GM06990 (cell line): ENCODE measurements at regions not wholly inside any gene's neighbourhood (a gene's known extent, or its start where the extent isn't known, plus 50 kb on each side); places are given as distances from the start of the nearest gene placed in this dataset.

Source experiments
- DNase-seq: peaks from one replicate; pipeline ENCODE4 v3.0.0-alpha.2; 2011; ENCODE audit not compliant: insufficient read length; ENCODE audit errors: extremely low read depth
- H3K27me3 ChIP-seq: replicated peaks from 2 replicates; pipeline ENCODE4 v1.6.0; 2011; ENCODE audit warnings: low read length; ENCODE audit not compliant: control insufficient read depth, insufficient read depth
- H3K36me3 ChIP-seq: 2 replicates; pipeline ENCODE4 v1.5.1; 2011; ENCODE audit warnings: low read length; ENCODE audit not compliant: control insufficient read depth, insufficient read depth
- H3K4me3 ChIP-seq: replicated peaks from 2 replicates; pipeline ENCODE4 v1.5.1; 2011; ENCODE audit warnings: low read depth, mild to moderate bottlenecking, control low read depth, low read length
- TF ChIP-seq, protein P1 (sequence below): IDR thresholded peaks from 2 replicates; pipeline ENCODE4 v1.5.1; 2011; ENCODE audit warnings: low read length, control low read depth, mild to moderate bottlenecking, inconsistent platforms; ENCODE audit not compliant: insufficient read depth, poor library complexity, severe bottlenecking

DNA sequence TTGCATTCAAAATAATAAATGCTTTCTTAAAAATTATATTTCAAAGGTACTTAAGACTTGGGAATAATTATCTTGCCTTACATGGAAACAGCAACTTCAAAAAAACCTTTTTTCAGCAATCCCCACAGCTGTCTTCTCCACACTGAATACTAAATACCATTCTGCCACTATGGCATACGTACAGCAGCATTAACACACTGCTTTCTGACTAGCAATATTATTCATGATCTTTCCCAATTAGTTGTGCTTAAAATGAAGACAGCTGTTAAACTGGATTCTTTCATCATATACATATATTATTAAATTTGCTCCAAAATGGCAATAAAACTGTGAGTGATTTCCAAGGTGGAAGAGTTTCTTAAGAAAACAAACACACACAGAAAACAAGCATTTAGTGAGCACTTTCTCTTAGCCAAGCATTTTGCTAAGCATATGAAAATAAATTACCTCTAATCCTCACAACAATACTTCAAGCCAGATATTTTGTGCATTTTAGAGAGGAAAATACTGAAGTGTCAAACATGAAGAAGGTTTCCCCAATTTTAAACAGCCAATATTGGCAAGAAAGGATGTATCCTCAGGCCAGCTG is 609.5 kb downstream of the SLITRK1 start:
- no peak overlapping the region for H3K4me3 ChIP-seq
- TF ChIP-seq, protein P1, sequence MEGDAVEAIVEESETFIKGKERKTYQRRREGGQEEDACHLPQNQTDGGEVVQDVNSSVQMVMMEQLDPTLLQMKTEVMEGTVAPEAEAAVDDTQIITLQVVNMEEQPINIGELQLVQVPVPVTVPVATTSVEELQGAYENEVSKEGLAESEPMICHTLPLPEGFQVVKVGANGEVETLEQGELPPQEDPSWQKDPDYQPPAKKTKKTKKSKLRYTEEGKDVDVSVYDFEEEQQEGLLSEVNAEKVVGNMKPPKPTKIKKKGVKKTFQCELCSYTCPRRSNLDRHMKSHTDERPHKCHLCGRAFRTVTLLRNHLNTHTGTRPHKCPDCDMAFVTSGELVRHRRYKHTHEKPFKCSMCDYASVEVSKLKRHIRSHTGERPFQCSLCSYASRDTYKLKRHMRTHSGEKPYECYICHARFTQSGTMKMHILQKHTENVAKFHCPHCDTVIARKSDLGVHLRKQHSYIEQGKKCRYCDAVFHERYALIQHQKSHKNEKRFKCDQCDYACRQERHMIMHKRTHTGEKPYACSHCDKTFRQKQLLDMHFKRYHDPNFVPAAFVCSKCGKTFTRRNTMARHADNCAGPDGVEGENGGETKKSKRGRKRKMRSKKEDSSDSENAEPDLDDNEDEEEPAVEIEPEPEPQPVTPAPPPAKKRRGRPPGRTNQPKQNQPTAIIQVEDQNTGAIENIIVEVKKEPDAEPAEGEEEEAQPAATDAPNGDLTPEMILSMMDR: no peak
- H3K36me3 ChIP-seq: no peaks in the 10 kb centered on the region
- DNase-seq: no peak
- H3K27me3 ChIP-seq: no peaks in the 10 kb centered on the region

DNA sequence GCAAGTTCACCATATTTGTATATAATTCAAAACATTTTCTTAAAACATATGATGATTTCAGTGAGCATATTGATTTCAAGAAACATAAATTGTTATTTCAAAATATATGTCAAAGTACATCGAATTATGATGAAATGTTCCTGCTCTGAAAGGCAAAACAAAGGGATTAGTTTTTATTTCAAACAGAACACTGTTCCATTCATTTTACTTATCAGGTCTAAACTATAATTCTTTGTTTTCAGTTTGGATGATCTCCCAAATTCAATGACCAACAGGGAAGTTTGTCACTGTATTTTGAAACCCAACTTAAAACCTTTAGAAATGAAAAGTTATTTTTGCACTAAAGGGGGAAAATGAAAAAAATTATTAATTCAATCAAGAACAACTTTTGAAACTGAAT is 610.2 kb downstream of the SLITRK1 start:
- Histone ChIP-seq H3K36me3 (no peaks in the 10 kb centered on the region), H3K4me3 (no peak overlapping the region), H3K27me3 (no peaks in the 10 kb centered on the region)
- no peak for DNase-seq
- TF ChIP-seq, protein P1: no peak

DNA sequence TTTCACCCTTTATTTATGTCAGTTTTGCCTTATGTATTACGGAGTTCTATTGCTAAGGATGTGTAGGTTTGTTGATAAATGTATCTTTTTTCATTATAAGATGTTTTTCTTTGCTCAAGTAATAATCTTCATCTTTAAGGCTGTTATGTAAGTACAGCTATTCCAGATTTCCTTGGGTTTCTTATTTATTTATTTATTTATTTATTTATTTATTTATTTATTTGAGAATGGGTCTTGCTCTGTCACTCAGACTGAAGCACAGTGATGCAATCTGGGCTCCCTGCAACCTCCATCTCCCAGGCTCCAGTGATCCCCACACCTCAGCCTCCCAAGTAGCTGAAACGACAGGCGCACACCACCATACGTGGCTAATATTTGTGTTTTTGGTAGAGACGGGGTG is 617.0 kb downstream of the SLITRK1 start:
- Histone ChIP-seq H3K4me3 (no peak overlapping the region), H3K27me3 (no peaks in the 10 kb centered on the region), H3K36me3 (no peaks in the 10 kb centered on the region)
- TF ChIP-seq, protein P1: no peak
- no peak for DNase-seq

DNA sequence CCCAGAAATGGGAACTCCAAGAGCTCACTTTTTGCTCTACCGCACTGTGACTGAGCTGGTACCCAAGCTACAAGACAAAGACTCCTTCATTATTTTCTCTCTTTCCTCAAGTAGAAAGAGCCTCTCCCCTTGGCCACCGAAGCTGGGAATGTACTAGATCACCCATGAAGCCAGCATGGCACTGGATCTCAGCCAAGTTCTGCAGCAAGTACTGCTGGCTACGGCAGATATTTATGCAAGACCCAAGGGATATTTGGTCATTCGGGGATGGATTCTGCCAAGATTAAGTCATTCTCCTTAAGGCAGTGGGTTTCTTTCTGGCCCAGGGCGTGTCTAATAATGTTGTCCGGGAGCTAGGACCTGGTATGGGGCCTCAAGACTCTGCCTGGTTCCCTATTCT is 633.5 kb downstream of the SLITRK1 start:
- Histone ChIP-seq H3K4me3 (no peak overlapping the region), H3K27me3 (no peaks in the 10 kb centered on the region), H3K36me3 (no peaks in the 10 kb centered on the region)
- no peak for DNase-seq
- TF ChIP-seq, protein P1: no peak

DNA sequence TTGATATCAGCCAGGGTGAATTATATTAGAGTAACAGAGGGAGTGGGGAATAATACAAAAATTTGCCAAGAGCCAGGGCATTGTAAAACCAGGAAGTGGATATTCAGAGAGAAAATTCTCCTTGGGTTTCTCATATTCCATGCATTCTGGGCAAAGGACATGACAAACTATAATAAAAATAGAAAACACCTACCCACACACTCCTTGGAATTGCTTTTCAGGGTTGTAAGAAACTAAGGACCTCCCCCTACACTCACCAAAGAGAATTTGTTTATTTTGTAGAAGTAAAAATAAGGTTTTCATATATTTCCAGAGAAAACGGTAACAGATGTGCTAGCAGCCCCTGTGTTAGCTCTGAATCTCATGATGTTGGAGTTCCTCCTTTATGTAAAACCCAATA is 649.6 kb downstream of the SLITRK1 start:
- Histone ChIP-seq H3K27me3 (no peaks in the 10 kb centered on the region), H3K4me3 (no peak overlapping the region), H3K36me3 (no peaks in the 10 kb centered on the region)
- DNase-seq: no peak
- TF ChIP-seq, protein P1: no peak
